ENCODE measurements at regions not wholly inside any gene's neighbourhood (a gene's known extent, or its start where the extent isn't known, plus 50 kb on each side); places are given as distances from the start of the nearest gene placed in this dataset.

- ChIA-PET POLR2A (ENCODE audit: unreplicated experiment) (no interaction called here), CTCF (no interaction called here)
- Histone ChIP-seq H3K4me3 (ENCODE audit: insufficient read depth, low read depth, low read length) (no peak overlapping the region), H3K27ac (ENCODE audit: insufficient read depth, low read length) (no peak overlapping the region), H3K4ac (ENCODE audit: low read depth, low read length) (no peak overlapping the region), H2BK5ac (ENCODE audit: low read depth, low read length, poor library complexity, severe bottlenecking) (no peak overlapping the region), H3K36me3 (ENCODE audit: control insufficient read depth, insufficient read depth, low read length) (no peaks in the 10 kb centered on the region), H3K79me1 (ENCODE audit: low read depth in 1 of 2, low read length in 2 of 2) (no peaks in the 10 kb centered on the region), H3K9me3 (ENCODE audit: control insufficient read depth, insufficient read depth, low read length) (no peaks in the 10 kb centered on the region), H4K5ac (ENCODE audit: low read depth, low read length) (no peak overlapping the region), H3K56ac (ENCODE audit: extremely low read depth, insufficient read depth, low read length) (no peak overlapping the region), H3K4me2 (ENCODE audit: low read depth, low read length) (no peak overlapping the region), H3K18ac (ENCODE audit: low read depth, low read length) (no peak overlapping the region), H4K20me1 (ENCODE audit: insufficient read depth, low read length) (no peaks in the 10 kb centered on the region), H3K4me1 (ENCODE audit: control insufficient read depth, insufficient read depth, low read length) (peaks cover 4% of the 10 kb centered on the region; the same call in 1 of the 2 replicates), H4K91ac (ENCODE audit: insufficient read depth, low read depth, low read length) (no peak overlapping the region), H2BK120ac (ENCODE audit: low read depth, low read length) (no peak overlapping the region), H2BK20ac (ENCODE audit: low read depth, low read length) (no peak overlapping the region), H2BK15ac (ENCODE audit: low read depth, low read length) (no peak overlapping the region), H2AK9ac (replicated peaks; ENCODE audit: low read depth, low read length, poor library complexity) (no peak overlapping the region), H3K9me1 (ENCODE audit: insufficient read depth, low read length) (peaks cover 11% of the 10 kb centered on the region; the same call in 1 of the 2 replicates), H4K8ac (ENCODE audit: low read depth in 2 of 2, low read length in 2 of 2) (no peak overlapping the region), H2AK5ac (ENCODE audit: low read depth, low read length) (no peak overlapping the region), H3K27me3 (ENCODE audit: control insufficient read depth, insufficient read depth, low read length) (no peaks in the 10 kb centered on the region), H3K14ac (replicated peaks; ENCODE audit: low read depth, low read length) (no peak overlapping the region), H3K23ac (ENCODE audit: low read depth, low read length) (no peak overlapping the region), H3K9ac (ENCODE audit: low read depth, low read length) (no peak overlapping the region), H2AFZ (replicated peaks; ENCODE audit: low read length, poor library complexity) (no peak overlapping the region)
- in situ Hi-C loops (cut with MboI; ENCODE audit: low sequenced_read_pairs) (no loop called here), dilution Hi-C loops (cut with HindIII; ENCODE audit: low sequenced_read_pairs, unreplicated experiment) (no loop called here), intact Hi-C loops (cut with micrococcal nuclease) (no loop called here)
- ATAC-seq (ENCODE audit: low read depth) = no peak; the same call in 1 of the 2 replicates
- DNase-seq = no peak
- no CpG with 5 or more reads among the region's 4 CpGs for WGBS, 2 experiments (ENCODE audit: extremely low coverage in 2 of 2, insufficient read length in 1 of 2)
- no TSS peak for BruUV-seq (replicated peaks)
- no peak for TF ChIP-seq RFX5 (IDR thresholded peaks at IDR 0.05; ENCODE audit: low read depth, low read length)
- TF ChIP-seq RCOR1 (IDR thresholded peaks at IDR 0.05; ENCODE audit: insufficient replicate concordance, low read length) = no peak
- TF ChIP-seq ELK1 (IDR thresholded peaks at IDR 0.05; ENCODE audit: borderline replicate concordance, low read depth, low read length) = no peak
- TF ChIP-seq CHD1 (IDR thresholded peaks at IDR 0.05; ENCODE audit: low read depth, low read length) = no peak
- no peak for TF ChIP-seq MXI1 (IDR thresholded peaks at IDR 0.05; ENCODE audit: borderline replicate concordance, low read depth, low read length)
- TF ChIP-seq FOS (IDR thresholded peaks at IDR 0.05; ENCODE audit: low read depth, low read length) = no peak
- TF ChIP-seq CEBPB (IDR thresholded peaks at IDR 0.05; ENCODE audit: low read depth, low read length) = no peak
- TF ChIP-seq, protein P1, sequence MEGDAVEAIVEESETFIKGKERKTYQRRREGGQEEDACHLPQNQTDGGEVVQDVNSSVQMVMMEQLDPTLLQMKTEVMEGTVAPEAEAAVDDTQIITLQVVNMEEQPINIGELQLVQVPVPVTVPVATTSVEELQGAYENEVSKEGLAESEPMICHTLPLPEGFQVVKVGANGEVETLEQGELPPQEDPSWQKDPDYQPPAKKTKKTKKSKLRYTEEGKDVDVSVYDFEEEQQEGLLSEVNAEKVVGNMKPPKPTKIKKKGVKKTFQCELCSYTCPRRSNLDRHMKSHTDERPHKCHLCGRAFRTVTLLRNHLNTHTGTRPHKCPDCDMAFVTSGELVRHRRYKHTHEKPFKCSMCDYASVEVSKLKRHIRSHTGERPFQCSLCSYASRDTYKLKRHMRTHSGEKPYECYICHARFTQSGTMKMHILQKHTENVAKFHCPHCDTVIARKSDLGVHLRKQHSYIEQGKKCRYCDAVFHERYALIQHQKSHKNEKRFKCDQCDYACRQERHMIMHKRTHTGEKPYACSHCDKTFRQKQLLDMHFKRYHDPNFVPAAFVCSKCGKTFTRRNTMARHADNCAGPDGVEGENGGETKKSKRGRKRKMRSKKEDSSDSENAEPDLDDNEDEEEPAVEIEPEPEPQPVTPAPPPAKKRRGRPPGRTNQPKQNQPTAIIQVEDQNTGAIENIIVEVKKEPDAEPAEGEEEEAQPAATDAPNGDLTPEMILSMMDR (conservative IDR thresholded peaks at IDR 0.05; ENCODE audit: low read depth, low read length) = no peak
- TF ChIP-seq MAFK (IDR thresholded peaks at IDR 0.05; ENCODE audit: low read depth, low read length) = no peak
- TF ChIP-seq BHLHE40 (IDR thresholded peaks at IDR 0.05; ENCODE audit: low read depth, low read length) = no peak
Measured at GRCh38 chr9:108545436-108545835, 310.4 kb downstream of the ACTL7B start.
